ENCODE measurements at regions not wholly inside any gene's neighbourhood (a gene's known extent, or its start where the extent isn't known, plus 50 kb on each side); places are given as distances from the start of the nearest gene placed in this dataset.

GRCh38 chr11:104819603-104820002, 78.7 kb downstream of the CASP12 start:
- TF ChIP-seq POLR2A (IDR thresholded peaks at IDR 0.05) (no peak), CTCF (IDR thresholded peaks at IDR 0.05) (no peak), EP300 (IDR thresholded peaks at IDR 0.05) (no peak)
- Histone ChIP-seq H3K4me3 (no peak overlapping the region), H3K4me1 (ENCODE audit: insufficient read depth) (no peaks in the 10 kb centered on the region), H3K9me3 (no peaks in the 10 kb centered on the region), H3K36me3 (no peaks in the 10 kb centered on the region), H3K27ac (no peak overlapping the region), H3K27me3 (no peaks in the 10 kb centered on the region)
- intact Hi-C loops (cut with DNase I): no loop called here
- DNase-seq: no peak
- WGBS, 3 donors: 49 to 63% (median 55%) methylated on average over 4 of the region's 4 CpGs

- DNase-seq: no peak
- Histone ChIP-seq H3K9me3 (no peaks in the 10 kb centered on the region), H3K27me3 (no peaks in the 10 kb centered on the region), H3K4me3 (no peak overlapping the region), H3K4me1 (ENCODE audit: insufficient read depth) (no peaks in the 10 kb centered on the region), H3K36me3 (no peaks in the 10 kb centered on the region), H3K27ac (no peak overlapping the region)
- no peak for TF ChIP-seq CTCF (IDR thresholded peaks at IDR 0.05)
- no peak for TF ChIP-seq POLR2A (IDR thresholded peaks at IDR 0.05)
- TF ChIP-seq EP300 (IDR thresholded peaks at IDR 0.05): no peak
- intact Hi-C loops (cut with DNase I): no loop called here
Observed at GRCh38 chr11:104819107-104819506, 79.2 kb downstream of the CASP12 start.

GRCh38 chr11:104817973-104818372, 80.3 kb downstream of the CASP12 start:
- WGBS, 3 donors: 94 to 95% (median 94%) methylated on average over 3 of the region's 3 CpGs
- H3K36me3 ChIP-seq: no peaks in the 10 kb centered on the region
- no peak for TF ChIP-seq POLR2A (IDR thresholded peaks at IDR 0.05)
- no peak for TF ChIP-seq EP300 (IDR thresholded peaks at IDR 0.05)
- TF ChIP-seq CTCF (IDR thresholded peaks at IDR 0.05): no peak
- no peaks in the 10 kb centered on the region for H3K4me1 ChIP-seq (ENCODE audit: insufficient read depth)
- H3K27ac ChIP-seq: no peak overlapping the region
- DNase-seq: no peak
- H3K27me3 ChIP-seq: no peaks in the 10 kb centered on the region
- H3K9me3 ChIP-seq: no peaks in the 10 kb centered on the region
- intact Hi-C loops (cut with DNase I): no loop called here
- H3K4me3 ChIP-seq: no peak overlapping the region

- Histone ChIP-seq H3K4me3 (no peak overlapping the region), H3K9me3 (no peaks in the 10 kb centered on the region), H3K36me3 (no peaks in the 10 kb centered on the region), H3K27ac (no peak overlapping the region), H3K27me3 (no peaks in the 10 kb centered on the region), H3K4me1 (ENCODE audit: insufficient read depth) (no peaks in the 10 kb centered on the region)
- DNase-seq: no peak
- intact Hi-C loops (cut with DNase I): no loop called here
- TF ChIP-seq CTCF (IDR thresholded peaks at IDR 0.05): no peak
- TF ChIP-seq EP300 (IDR thresholded peaks at IDR 0.05): no peak
- TF ChIP-seq POLR2A (IDR thresholded peaks at IDR 0.05): no peak
- WGBS, 3 donors: 89 to 92% (median 90%) methylated on average over 2 of the region's 2 CpGs
Observed at GRCh38 chr11:104813532-104813931, 84.7 kb downstream of the CASP12 start.

Data from ovary (tissue), 7 donors.